GM12891 (cell line): ENCODE measurements at regions not wholly inside any gene's neighbourhood (a gene's known extent, or its start where the extent isn't known, plus 50 kb on each side); places are given as distances from the start of the nearest gene placed in this dataset.

ENCODE experiments used
- DNase-seq: peaks from one replicate; pipeline ENCODE4 v3.0.0; 2011; ENCODE audit warnings: low spot score; ENCODE audit not compliant: insufficient read length
- FAIRE-seq: peaks from 2 replicates; lab custom pipeline; 2011; peaks lifted over from hg19 to GRCh38; lab: Jason Lieb, UNC
- PAX5 ChIP-seq: IDR thresholded peaks from 2 replicates; pipeline ENCODE4 v1.6.1; 2011; ENCODE audit warnings: low read length, moderate library complexity, mild to moderate bottlenecking; ENCODE audit not compliant: insufficient read depth, severe bottlenecking
- POLR2A ChIP-seq: IDR thresholded peaks from 2 replicates; pipeline ENCODE4 v1.6.1; 2011; ENCODE audit warnings: low read depth, low read length, control low read depth
- POLR2AphosphoS5 ChIP-seq: IDR thresholded peaks from 2 replicates; pipeline ENCODE4 v1.6.1; 2011; ENCODE audit warnings: low read depth, low read length, control low read depth
- POU2F2 ChIP-seq: IDR thresholded peaks from 2 replicates; pipeline ENCODE4 v1.6.1; 2011; ENCODE audit warnings: low read depth, mild to moderate bottlenecking, control low read depth, low read length, moderate library complexity
- SPI1 ChIP-seq: IDR thresholded peaks from 2 replicates; pipeline ENCODE4 v1.6.1; 2011; ENCODE audit warnings: low read depth, low read length, control low read depth
- TAF1 ChIP-seq: IDR thresholded peaks from 2 replicates; pipeline ENCODE4 v1.6.1; 2011; ENCODE audit warnings: low read depth, low read length, control low read depth

- FAIRE-seq (no peak), DNase-seq (no peak)
- no peak for TF ChIP-seq POLR2AphosphoS5
- no peak for TF ChIP-seq TAF1
- TF ChIP-seq PAX5, result no peak
- no peak for TF ChIP-seq SPI1
- TF ChIP-seq POLR2A, result no peak
- TF ChIP-seq POU2F2, result no peak
Observed at GRCh38 chr5:125969011-125969813, 454.0 kb upstream of the GRAMD2B start.

DNA sequence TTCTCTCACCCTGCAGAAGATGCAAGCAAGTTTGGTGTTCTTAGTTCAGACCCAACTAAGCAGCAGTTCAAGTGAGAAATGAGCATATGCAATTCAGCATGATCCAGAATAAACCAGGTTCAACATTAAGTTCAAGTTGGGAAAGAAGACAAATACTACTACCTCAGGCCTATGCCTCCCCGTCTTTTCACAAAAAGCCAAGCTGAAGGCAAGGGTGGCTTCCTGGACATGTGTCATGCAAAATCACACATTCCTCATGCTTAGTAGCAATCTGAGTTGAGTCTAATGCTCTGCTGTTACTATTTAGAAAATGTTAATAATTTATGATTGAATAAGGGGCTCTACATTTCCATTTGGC is 453.4 kb upstream of the GRAMD2B start:
- no peak for DNase-seq
- no peak for TF ChIP-seq PAX5
- FAIRE-seq, result no peak

- DNase-seq (no peak), FAIRE-seq (no peak)
- TF ChIP-seq SPI1, result no peak
- no peak for TF ChIP-seq POLR2AphosphoS5
- no peak for TF ChIP-seq PAX5
- TF ChIP-seq POLR2A, result no peak
- TF ChIP-seq TAF1, result no peak
- TF ChIP-seq POU2F2, result no peak
Observed at GRCh38 chr5:125970631-125971307, 452.4 kb upstream of the GRAMD2B start.

DNA sequence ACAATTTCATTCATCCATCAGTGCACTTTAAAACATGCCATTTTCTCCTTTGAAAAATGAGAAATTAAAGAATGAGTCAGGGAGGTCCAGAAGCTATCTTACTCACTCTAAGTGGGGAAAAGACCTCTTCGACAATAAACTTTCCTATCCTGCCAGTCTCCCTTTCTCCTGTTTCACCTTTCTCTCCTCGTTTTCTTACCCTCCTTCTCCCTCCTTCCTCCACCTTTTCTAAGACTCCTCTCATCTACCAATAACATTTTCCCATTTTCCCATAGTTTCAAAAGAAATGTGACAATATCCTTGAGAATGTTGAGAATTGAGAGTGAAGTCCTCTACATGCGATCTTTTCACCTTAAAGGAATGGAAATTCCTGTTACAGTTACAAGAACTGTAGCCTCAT is 450.5 kb upstream of the GRAMD2B start:
- TF ChIP-seq POU2F2, result no peak
- no peak for TF ChIP-seq POLR2AphosphoS5
- TF ChIP-seq SPI1, result no peak
- no peak for TF ChIP-seq TAF1
- TF ChIP-seq PAX5, result no peak
- no peak for TF ChIP-seq POLR2A
- FAIRE-seq, result no peak

DNA sequence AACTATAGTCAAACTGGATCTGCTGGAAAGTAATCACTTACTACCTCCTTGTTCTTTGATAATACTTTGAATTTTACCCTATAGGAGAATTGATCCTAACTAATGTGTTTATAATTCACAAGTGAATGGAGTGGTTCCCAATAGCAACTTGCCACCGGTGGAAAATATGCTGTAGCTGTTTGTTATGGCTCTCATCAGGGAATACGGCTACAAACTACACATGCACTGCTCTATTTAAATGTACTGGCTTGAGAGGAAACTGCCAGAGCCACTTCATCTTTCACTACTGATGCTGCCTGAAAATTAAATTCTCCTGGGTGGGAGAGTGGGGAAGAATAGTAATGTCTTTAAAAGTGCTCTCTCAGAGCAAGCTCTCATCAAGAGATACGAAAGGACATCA is 448.5 kb upstream of the GRAMD2B start:
- DNase-seq, result no peak
- no peak for FAIRE-seq
- TF ChIP-seq POLR2A (no peak), SPI1 (no peak), POU2F2 (no peak), TAF1 (no peak), PAX5 (no peak), POLR2AphosphoS5 (no peak)

More for the DNA sequence above, 450.5 kb upstream of the GRAMD2B start:
- DNase-seq, result no peak

GRCh38 chr5:125976421-125977000 is 446.7 kb upstream of the GRAMD2B start:
- no peak for TF ChIP-seq PAX5
- FAIRE-seq (no peak), DNase-seq (no peak)

DNA sequence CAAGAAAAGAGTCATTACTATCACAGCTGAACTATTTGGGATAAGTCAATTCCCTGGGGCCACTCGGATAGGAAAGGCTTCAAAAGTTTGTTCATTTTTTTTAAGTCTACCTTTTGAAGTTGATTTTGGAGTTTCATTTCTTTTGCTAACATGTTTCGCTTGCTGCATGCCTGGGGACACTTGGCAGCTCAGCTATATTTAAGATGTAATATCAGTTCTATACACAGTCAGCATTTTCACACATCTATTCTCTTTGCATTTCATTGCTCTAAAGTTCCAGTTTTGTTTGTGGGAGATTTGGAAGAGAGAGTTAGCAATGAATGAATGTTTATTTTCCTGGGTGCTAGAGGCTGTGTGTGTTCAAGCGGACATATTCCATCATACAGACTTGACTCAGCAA is 445.2 kb upstream of the GRAMD2B start:
- FAIRE-seq (no peak), DNase-seq (no peak)
- TF ChIP-seq POU2F2 (no peak), SPI1 (no peak), POLR2AphosphoS5 (no peak), PAX5 (no peak), TAF1 (no peak)

GRCh38 chr5:125979636-125980035 is 443.6 kb upstream of the GRAMD2B start:
- no peak for DNase-seq
- no peak for TF ChIP-seq POLR2AphosphoS5
- no peak for TF ChIP-seq SPI1
- TF ChIP-seq POU2F2, result no peak
- no peak for TF ChIP-seq TAF1
- no peak for TF ChIP-seq POLR2A
- TF ChIP-seq PAX5, result no peak
- no peak for FAIRE-seq

- FAIRE-seq (no peak), DNase-seq (no peak)
- TF ChIP-seq PAX5, result no peak
- TF ChIP-seq POU2F2, result no peak
- no peak for TF ChIP-seq POLR2A
- TF ChIP-seq POLR2AphosphoS5, result no peak
- TF ChIP-seq TAF1, result no peak
- TF ChIP-seq SPI1, result no peak
Observed at GRCh38 chr5:125981016-125981415, 442.2 kb upstream of the GRAMD2B start.

DNA sequence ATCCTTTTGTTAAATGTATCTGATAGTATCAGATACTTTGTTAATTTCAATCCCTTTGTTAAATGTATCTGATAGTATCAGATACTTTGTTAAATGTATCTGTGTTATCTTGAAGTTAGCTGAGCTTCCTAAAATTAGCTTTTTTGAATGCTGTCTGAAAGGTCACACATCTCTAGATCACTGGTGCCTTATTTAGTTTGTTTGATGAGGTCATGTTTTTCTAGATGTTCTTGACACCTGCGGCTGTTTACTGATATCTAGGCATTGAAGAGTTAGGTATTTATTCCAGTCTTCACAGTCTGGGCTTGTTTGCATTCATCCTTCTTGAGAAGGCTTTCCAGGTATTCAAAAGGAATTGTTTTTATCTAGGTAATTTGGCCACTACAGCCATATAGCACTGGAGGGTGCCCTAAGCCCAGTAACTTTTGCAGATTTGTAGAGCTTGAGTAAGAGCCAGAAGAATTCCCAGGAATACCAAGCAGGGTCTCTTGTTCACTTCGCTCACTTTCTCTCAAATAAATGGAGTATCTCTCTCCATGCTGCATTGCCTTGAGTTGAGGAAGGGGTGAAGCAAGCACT is 435.4 kb upstream of the GRAMD2B start:
- FAIRE-seq (no peak), DNase-seq (no peak)
- TF ChIP-seq POLR2A (no peak), SPI1 (no peak), TAF1 (no peak), PAX5 (no peak), POLR2AphosphoS5 (no peak), POU2F2 (no peak)
